ENCODE measurements at regions not wholly inside any gene's neighbourhood (a gene's known extent, or its start where the extent isn't known, plus 50 kb on each side); places are given as distances from the start of the nearest gene placed in this dataset.

DNA sequence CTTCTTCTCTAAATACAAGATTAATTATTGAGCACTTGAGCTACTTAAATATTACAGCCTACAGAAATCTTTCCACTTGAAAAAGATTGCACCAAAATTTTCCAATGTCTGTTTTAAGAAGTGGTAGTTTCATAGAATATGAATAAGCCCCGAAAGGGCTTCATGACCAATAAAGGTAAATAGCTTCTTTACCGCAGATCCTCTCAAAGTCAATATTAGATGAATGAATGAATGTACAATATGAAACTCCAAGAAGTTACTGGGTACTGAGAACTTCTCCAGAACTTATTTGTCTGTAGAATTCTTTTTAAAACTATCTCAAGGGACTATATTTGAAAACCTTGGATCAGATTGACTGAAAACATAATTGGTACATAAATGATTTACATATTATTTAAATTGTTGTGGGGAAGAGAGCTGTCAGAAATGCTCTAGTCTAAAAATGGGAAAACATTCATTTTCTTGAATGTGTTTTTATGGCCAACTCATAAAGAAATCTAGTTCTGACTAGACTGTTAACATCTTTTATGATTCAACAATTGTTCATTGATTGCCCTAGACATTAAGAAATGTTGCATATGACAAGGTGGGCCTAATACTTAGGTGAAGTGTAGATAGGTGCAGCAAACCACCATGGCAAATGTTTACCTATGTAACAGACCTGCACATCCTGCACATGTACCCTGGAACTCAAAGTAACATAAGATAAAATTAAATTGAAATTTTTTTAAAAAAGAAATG, 227.0 kb downstream of the SPRY2 start:
- Histone ChIP-seq H3K4me1 (ENCODE audit: control insufficient read depth, insufficient read depth, low read length) (no peaks in the 10 kb centered on the region), H3K36me3 (ENCODE audit: control insufficient read depth, insufficient read depth, low read length) (no peaks in the 10 kb centered on the region), H3K27me3 (ENCODE audit: control insufficient read depth, insufficient read depth, low read length) (no peaks in the 10 kb centered on the region), H3K9me3 (ENCODE audit: control insufficient read depth, low read depth, low read length) (no peaks in the 10 kb centered on the region), H3K4me3 (ENCODE audit: low read length) (no peak overlapping the region), H3K27ac (ENCODE audit: low read length) (no peak overlapping the region)
- DNase-seq, result no peak
- WGBS (ENCODE audit: insufficient coverage, low lambda C conversion rate), result no CpG with 5 or more reads among the region's 2 CpGs

- no CpG with 5 or more reads among the region's 3 CpGs for WGBS (ENCODE audit: insufficient coverage, low lambda C conversion rate)
- H3K4me1 ChIP-seq (ENCODE audit: control insufficient read depth, insufficient read depth, low read length), result no peaks in the 10 kb centered on the region
- H3K36me3 ChIP-seq (ENCODE audit: control insufficient read depth, insufficient read depth, low read length), result no peaks in the 10 kb centered on the region
- no peak overlapping the region for H3K27ac ChIP-seq (ENCODE audit: low read length)
- no peaks in the 10 kb centered on the region for H3K27me3 ChIP-seq (ENCODE audit: control insufficient read depth, insufficient read depth, low read length)
- no peaks in the 10 kb centered on the region for H3K9me3 ChIP-seq (ENCODE audit: control insufficient read depth, low read depth, low read length)
- DNase-seq, result no peak
- no peak overlapping the region for H3K4me3 ChIP-seq (ENCODE audit: low read length)
Observed at GRCh38 chr13:80109303-80109702, 231.6 kb downstream of the SPRY2 start.

DNA sequence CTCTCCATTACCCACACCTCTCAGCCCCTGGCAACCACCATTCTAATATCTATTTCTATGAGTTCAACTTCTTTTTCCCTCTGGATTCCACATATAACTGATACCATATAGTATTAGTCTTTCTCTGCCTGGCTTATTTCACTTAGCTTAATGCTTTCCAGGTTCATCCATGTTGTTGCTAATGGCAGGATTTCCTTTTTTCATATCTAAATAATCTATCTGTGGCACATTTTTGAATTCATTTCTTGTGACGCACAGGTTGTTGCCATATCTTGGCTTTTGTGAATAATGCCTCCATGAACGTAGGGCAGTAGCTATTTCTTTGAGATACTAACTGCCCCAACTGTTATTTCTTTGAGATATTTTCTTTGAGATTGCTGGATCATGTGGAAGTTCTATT, 235.6 kb downstream of the SPRY2 start:
- Histone ChIP-seq H3K9me3 (ENCODE audit: control insufficient read depth, low read depth, low read length) (no peaks in the 10 kb centered on the region), H3K27me3 (ENCODE audit: control insufficient read depth, insufficient read depth, low read length) (no peaks in the 10 kb centered on the region), H3K4me3 (ENCODE audit: low read length) (no peak overlapping the region), H3K27ac (ENCODE audit: low read length) (no peak overlapping the region), H3K4me1 (ENCODE audit: control insufficient read depth, insufficient read depth, low read length) (no peaks in the 10 kb centered on the region), H3K36me3 (ENCODE audit: control insufficient read depth, insufficient read depth, low read length) (no peaks in the 10 kb centered on the region)
- WGBS (ENCODE audit: insufficient coverage, low lambda C conversion rate), result no CpG with 5 or more reads among the region's 2 CpGs
- no peak for DNase-seq

DNA sequence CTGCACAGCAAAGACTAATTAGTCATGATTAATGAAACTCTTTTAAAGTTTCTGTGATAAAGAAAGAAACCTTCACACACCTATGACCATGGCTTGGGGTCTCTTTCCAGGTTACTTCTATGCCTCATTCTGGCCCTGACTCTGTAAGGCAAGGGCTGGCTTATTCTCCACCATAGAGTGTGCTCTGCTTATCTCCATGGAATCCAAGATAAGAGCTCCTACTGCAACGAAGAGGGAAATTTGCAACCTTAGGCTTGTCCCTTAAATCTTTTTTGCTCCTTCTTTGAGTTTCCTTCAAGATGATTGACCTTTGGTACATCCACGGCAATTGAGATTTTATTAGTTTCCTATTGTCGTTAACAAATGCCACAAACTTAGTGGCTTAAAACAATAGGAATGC, 239.9 kb downstream of the SPRY2 start:
- 20% methylated on average over 1 of the region's 3 CpGs for WGBS (ENCODE audit: insufficient coverage, low lambda C conversion rate)
- DNase-seq, result no peak
- H3K4me1 ChIP-seq (ENCODE audit: control insufficient read depth, insufficient read depth, low read length), result no peaks in the 10 kb centered on the region
- H3K27me3 ChIP-seq (ENCODE audit: control insufficient read depth, insufficient read depth, low read length), result no peaks in the 10 kb centered on the region
- H3K4me3 ChIP-seq (ENCODE audit: low read length), result no peak overlapping the region
- no peaks in the 10 kb centered on the region for H3K36me3 ChIP-seq (ENCODE audit: control insufficient read depth, insufficient read depth, low read length)
- no peak overlapping the region for H3K27ac ChIP-seq (ENCODE audit: low read length)
- H3K9me3 ChIP-seq (ENCODE audit: control insufficient read depth, low read depth, low read length), result no peaks in the 10 kb centered on the region

DNA sequence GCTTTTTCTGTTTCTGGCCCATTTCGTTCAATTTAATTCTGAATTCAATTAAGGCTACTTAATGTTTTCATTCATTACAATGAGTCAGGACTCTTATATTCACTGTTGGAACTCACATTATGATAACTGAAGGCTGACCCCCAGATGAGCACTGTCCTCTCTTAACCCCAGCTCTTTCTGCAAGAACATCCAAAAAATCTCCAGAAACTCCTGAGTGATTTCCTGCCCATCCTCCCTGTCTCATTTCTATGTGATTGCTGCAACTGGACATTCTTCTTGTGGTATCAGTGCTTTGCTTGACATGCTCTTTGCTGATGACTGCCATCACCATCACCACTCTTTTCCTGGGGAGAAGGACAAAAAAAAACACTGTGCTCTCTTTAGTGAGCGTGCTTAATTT, 240.3 kb downstream of the SPRY2 start:
- no peaks in the 10 kb centered on the region for H3K4me1 ChIP-seq (ENCODE audit: control insufficient read depth, insufficient read depth, low read length)
- no peak overlapping the region for H3K27ac ChIP-seq (ENCODE audit: low read length)
- no peaks in the 10 kb centered on the region for H3K27me3 ChIP-seq (ENCODE audit: control insufficient read depth, insufficient read depth, low read length)
- no peaks in the 10 kb centered on the region for H3K36me3 ChIP-seq (ENCODE audit: control insufficient read depth, insufficient read depth, low read length)
- no peaks in the 10 kb centered on the region for H3K9me3 ChIP-seq (ENCODE audit: control insufficient read depth, low read depth, low read length)
- no peak overlapping the region for H3K4me3 ChIP-seq (ENCODE audit: low read length)
- 100% methylated on average over 1 of the region's 2 CpGs for WGBS (ENCODE audit: insufficient coverage, low lambda C conversion rate)
- no peak for DNase-seq

DNA sequence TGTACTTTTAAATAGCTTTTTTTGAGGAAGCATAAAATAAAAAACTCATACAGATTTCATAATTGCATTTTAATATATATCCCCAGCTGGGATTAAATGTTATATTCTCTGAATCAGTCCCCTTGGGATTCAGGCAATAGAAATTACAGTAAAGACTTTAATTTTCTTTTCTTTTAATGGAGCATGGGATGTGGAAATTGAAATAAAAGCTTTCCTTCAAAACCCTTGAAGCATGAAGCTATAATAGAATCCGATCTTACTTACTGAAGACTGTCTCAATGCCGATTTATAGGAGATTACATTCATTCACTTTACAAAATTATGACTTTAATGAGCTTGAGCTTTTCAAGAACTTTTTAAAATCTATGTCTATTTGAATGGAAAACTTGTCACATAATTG, 243.4 kb downstream of the SPRY2 start:
- no peak for DNase-seq
- H3K4me1 ChIP-seq (ENCODE audit: control insufficient read depth, insufficient read depth, low read length), result no peaks in the 10 kb centered on the region
- WGBS (ENCODE audit: insufficient coverage, low lambda C conversion rate), result no CpG with 5 or more reads among the region's 2 CpGs
- H3K27me3 ChIP-seq (ENCODE audit: control insufficient read depth, insufficient read depth, low read length), result no peaks in the 10 kb centered on the region
- no peak overlapping the region for H3K27ac ChIP-seq (ENCODE audit: low read length)
- H3K9me3 ChIP-seq (ENCODE audit: control insufficient read depth, low read depth, low read length), result no peaks in the 10 kb centered on the region
- H3K36me3 ChIP-seq (ENCODE audit: control insufficient read depth, insufficient read depth, low read length), result no peaks in the 10 kb centered on the region
- no peak overlapping the region for H3K4me3 ChIP-seq (ENCODE audit: low read length)

DNA sequence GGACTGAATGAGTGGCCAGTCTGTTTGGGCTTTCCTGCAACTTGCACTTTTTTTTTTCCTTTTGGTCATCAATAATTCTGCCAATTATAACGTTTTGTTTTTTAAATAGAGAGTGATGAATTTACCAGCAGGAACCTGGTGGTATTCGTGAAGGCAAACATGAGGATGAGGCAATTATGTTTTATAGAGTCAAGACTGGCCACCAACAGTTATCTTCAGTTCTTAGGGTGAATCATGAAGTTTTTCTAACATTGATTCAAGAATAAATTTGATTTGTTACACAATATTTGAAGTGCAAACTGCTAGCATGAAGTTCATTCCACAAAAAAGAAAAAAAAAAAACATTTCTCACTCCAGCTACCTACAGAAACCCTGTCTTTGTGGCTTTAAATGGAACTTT, 244.5 kb downstream of the SPRY2 start:
- Histone ChIP-seq H3K27me3 (ENCODE audit: control insufficient read depth, insufficient read depth, low read length) (no peaks in the 10 kb centered on the region), H3K27ac (ENCODE audit: low read length) (no peak overlapping the region), H3K4me1 (ENCODE audit: control insufficient read depth, insufficient read depth, low read length) (no peaks in the 10 kb centered on the region), H3K4me3 (ENCODE audit: low read length) (no peak overlapping the region), H3K36me3 (ENCODE audit: control insufficient read depth, insufficient read depth, low read length) (no peaks in the 10 kb centered on the region), H3K9me3 (ENCODE audit: control insufficient read depth, low read depth, low read length) (no peaks in the 10 kb centered on the region)
- 63% methylated on average over 2 of the region's 2 CpGs for WGBS (ENCODE audit: insufficient coverage, low lambda C conversion rate)
- DNase-seq, result no peak

GRCh38 chr13:80094526-80094925, 246.4 kb downstream of the SPRY2 start:
- no peaks in the 10 kb centered on the region for H3K36me3 ChIP-seq (ENCODE audit: control insufficient read depth, insufficient read depth, low read length)
- no peak overlapping the region for H3K4me3 ChIP-seq (ENCODE audit: low read length)
- no peaks in the 10 kb centered on the region for H3K27me3 ChIP-seq (ENCODE audit: control insufficient read depth, insufficient read depth, low read length)
- WGBS (ENCODE audit: insufficient coverage, low lambda C conversion rate), result 100% methylated on average over 1 of the region's 1 CpG
- H3K4me1 ChIP-seq (ENCODE audit: control insufficient read depth, insufficient read depth, low read length), result no peaks in the 10 kb centered on the region
- no peak for DNase-seq
- H3K9me3 ChIP-seq (ENCODE audit: control insufficient read depth, low read depth, low read length), result no peaks in the 10 kb centered on the region
- no peak overlapping the region for H3K27ac ChIP-seq (ENCODE audit: low read length)

DNA sequence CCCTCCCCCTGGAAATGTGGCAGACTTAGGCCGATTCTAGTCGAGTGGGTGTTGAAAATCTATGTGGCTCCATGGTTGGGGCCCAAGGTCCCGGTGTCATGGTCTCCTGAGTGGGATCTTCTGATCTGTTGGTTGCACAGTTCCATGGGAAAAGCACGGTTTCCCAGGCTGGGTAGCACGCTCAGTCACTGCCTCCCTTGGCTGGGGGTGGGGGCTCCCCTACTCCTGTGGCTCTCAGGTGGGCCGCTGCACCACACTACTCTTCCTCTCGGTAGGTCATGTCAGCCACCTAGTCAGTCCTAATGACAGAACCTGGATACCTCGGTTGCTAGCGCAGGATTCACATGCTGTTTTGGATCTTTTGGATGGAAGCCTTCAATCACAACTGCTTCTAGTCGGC, 247.0 kb downstream of the SPRY2 start:
- WGBS (ENCODE audit: insufficient coverage, low lambda C conversion rate), result no CpG with 5 or more reads among the region's 10 CpGs
- no peaks in the 10 kb centered on the region for H3K27me3 ChIP-seq (ENCODE audit: control insufficient read depth, insufficient read depth, low read length)
- no peak overlapping the region for H3K4me3 ChIP-seq (ENCODE audit: low read length)
- no peaks in the 10 kb centered on the region for H3K4me1 ChIP-seq (ENCODE audit: control insufficient read depth, insufficient read depth, low read length)
- no peak overlapping the region for H3K27ac ChIP-seq (ENCODE audit: low read length)
- no peaks in the 10 kb centered on the region for H3K36me3 ChIP-seq (ENCODE audit: control insufficient read depth, insufficient read depth, low read length)
- DNase-seq, result no peak
- no peaks in the 10 kb centered on the region for H3K9me3 ChIP-seq (ENCODE audit: control insufficient read depth, low read depth, low read length)

GRCh38 chr13:80086304-80086721, 254.6 kb downstream of the SPRY2 start:
- Histone ChIP-seq H3K9me3 (ENCODE audit: control insufficient read depth, low read depth, low read length) (no peaks in the 10 kb centered on the region), H3K36me3 (ENCODE audit: control insufficient read depth, insufficient read depth, low read length) (no peaks in the 10 kb centered on the region), H3K4me3 (ENCODE audit: low read length) (no peak overlapping the region), H3K27ac (ENCODE audit: low read length) (peak overlapping the region; percentile 63), H3K4me1 (ENCODE audit: control insufficient read depth, insufficient read depth, low read length) (peaks cover 3% of the 10 kb centered on the region), H3K27me3 (ENCODE audit: control insufficient read depth, insufficient read depth, low read length) (no peaks in the 10 kb centered on the region)
- peak; percentile 31 to 81 for DNase-seq
- no CpG with 5 or more reads among the region's 3 CpGs for WGBS (ENCODE audit: insufficient coverage, low lambda C conversion rate)
